ENCODE measurements at regions not wholly inside any gene's neighbourhood (a gene's known extent, or its start where the extent isn't known, plus 50 kb on each side); places are given as distances from the start of the nearest gene placed in this dataset.

DNA sequence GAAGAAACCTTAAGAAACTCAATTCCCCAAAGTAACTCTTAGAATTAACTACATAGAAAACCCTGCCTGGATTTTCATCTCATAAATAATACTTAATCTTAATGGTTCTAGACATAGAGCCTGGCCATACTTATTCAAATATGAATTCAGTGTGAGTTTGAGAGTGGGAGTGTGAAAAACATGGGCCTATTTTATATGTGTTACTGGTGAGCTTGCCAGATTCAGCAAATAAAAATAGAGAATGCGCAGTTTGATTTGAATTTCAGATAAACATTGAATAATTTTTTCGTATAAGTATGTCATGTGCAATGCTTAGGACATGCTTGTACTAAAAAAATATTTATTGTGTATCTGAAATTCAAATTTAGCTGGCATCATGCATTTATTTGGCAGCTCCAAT is 473.9 kb upstream of the FZD8 start:
- TF ChIP-seq, protein P1, sequence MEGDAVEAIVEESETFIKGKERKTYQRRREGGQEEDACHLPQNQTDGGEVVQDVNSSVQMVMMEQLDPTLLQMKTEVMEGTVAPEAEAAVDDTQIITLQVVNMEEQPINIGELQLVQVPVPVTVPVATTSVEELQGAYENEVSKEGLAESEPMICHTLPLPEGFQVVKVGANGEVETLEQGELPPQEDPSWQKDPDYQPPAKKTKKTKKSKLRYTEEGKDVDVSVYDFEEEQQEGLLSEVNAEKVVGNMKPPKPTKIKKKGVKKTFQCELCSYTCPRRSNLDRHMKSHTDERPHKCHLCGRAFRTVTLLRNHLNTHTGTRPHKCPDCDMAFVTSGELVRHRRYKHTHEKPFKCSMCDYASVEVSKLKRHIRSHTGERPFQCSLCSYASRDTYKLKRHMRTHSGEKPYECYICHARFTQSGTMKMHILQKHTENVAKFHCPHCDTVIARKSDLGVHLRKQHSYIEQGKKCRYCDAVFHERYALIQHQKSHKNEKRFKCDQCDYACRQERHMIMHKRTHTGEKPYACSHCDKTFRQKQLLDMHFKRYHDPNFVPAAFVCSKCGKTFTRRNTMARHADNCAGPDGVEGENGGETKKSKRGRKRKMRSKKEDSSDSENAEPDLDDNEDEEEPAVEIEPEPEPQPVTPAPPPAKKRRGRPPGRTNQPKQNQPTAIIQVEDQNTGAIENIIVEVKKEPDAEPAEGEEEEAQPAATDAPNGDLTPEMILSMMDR (conservative IDR thresholded peaks at IDR 0.05): no peak
- TF ChIP-seq ZFX (IDR thresholded peaks at IDR 0.05): no peak

Measured in C4-2B (cell line).